HUDEP-2 (cell line): ENCODE measurements at regions not wholly inside any gene's neighbourhood (a gene's known extent, or its start where the extent isn't known, plus 50 kb on each side); places are given as distances from the start of the nearest gene placed in this dataset.
A peak's percentile ranks its signal among the peaks of the same experiment; 100 is the strongest.

Source experiments
- DNase-seq, 76 experiments: peaks; one replicate each; lab custom pipeline; 2025; ENCODE audit not compliant: unreplicated experiment in 76 of 76; lab: John Stamatoyannopoulos, UW

DNA sequence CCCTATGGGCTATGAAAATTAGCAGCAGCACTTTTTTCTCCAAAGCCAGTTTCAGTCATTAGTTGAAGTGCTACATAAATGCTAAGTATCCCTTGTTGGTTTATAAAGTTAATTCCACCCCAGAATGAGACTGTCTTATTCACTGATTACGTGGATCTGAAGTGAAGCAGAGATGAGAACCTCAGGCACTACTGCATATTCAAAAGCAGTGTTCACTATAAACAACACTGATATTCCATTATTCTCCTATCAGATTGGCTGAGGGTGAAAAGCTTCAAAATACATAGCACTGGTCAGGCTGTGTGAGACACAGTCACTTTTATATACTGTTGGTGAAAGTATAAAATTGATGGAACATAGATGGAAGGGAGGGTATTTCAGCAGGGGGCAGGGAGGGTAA is 395.7 kb upstream of the RARB start:
- no peak for DNase-seq

DNA sequence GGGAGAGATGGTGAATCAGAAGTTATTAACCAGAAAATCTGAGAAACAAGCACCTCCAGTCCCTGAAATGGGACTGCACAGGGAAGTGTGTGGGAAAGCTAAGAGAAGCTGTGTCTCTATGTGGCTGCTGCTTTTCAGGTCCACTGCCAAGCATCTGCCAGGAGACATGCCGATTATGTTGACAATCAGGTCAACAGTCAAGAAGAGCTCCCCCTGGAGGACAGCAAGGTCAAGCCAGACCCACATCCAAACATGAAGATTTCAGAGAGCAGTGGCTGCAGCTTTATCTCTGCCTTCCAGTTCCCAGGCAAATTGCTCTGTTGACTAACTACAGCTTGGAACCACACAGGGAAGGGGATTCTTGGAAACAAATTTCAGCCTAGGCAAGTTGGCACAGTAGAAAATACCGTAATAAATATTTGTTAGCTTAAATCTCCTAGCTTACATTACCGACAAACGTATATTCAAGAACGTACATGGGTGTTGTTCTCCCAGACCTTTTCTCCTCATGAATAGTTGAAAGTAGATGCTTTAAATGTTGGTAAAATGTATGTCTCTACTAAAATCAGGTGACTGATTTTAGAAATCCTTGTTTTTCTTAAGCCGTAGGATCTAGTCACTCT is 394.5 kb upstream of the RARB start:
- DNase-seq: peak in 51 of 76 experiments; percentile 1 to 72 (median 19)

DNA sequence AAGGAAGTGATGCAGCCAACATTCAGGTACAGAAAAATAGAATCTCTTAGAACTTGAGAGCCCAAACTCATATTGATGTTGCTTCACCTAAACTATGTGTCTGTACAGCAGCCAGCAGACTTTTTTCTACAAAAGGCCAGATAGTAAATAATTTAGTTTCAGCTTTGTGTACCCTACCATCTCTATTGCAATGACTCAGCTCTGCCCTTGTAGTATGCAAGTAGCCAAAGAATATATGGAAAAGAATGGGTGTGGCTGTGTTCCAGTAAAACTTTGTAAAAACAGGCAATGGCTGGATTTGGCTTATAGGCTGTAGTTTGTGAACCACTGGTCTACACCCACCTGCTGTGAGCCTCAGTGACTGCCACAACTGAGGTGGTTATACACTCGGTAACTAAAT is 392.5 kb upstream of the RARB start:
- no peak for DNase-seq

DNA sequence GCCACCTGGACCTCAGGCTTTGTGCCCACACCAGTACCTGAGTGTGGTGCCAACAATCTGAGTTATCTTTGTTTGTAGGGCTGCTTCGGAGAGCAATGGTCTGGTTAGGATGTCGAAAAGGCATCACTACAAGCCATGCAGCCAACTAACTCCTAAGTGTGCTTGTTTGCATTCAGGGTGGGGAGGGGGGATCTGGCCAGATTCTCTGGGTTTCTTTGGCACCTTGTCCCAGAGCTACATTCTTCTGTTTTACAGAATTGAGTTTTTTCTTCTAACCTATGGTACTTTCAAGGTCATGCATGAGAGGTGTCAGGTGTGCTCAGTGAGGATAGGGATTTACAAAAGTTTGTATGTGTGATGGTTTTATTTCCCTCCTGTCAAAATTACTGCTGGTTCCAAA is 391.4 kb upstream of the RARB start:
- DNase-seq: no peak

DNA sequence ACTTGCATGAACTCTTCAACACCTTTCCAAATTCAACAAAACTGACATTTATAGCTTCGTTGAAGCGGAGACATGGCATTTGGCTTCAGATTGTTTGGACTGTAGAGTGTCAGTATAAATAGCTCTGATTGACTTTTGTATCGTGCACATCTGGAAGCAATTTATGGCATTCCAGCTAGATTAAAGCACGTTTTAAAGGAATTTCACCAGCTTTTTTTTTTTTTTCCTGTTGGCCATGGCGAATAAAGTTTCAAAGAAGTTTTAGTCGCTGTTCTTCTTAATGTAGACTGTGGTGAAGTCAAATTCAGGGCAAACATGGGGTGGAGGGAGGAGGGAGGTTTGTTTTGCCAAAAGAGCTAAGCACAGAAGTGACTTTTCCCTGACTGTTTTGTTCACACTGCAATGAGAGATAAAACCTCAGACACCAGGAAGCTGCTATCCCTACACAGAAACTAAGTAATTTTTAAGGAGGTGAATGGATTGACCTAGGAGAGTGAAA is 391.0 kb upstream of the RARB start:
- DNase-seq: no peak

DNA sequence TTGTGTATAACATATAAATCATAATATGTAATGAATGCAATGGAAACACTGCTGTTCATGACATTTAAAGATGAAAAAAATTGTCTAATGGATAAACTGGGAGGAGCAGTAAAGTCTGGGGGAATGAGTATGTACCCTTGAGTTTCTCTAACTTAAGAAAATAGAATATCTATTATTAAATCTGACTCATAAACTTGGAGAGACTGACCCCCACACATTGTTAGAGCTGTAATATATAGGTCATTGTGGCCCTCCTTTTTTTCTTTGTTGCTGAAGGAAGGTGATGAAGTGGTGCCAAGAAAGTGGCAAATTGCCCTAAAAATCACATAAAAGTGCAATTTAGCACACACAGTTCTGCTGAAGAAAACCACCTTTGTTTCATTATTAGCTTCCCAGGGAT is 389.8 kb upstream of the RARB start:
- DNase-seq: no peak

DNA sequence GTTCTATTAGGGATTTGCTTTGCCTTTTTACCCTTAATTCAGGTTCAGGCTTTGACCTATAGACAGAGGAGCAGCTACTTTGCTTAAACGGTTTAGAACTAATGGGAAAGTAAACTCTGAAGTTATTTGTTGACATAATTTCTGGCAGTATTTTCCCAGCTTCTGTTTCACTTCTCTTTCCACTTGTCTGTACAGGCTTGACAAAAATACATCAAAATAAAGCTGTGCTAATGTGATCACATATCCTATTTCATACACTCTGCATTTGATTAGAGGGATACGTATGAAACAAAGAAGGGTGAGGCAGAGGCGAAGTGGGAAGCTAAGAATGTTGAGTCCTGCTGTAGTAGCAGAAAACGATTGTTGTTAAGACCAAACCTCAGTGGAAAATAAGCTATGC is 389.1 kb upstream of the RARB start:
- DNase-seq: no peak

DNA sequence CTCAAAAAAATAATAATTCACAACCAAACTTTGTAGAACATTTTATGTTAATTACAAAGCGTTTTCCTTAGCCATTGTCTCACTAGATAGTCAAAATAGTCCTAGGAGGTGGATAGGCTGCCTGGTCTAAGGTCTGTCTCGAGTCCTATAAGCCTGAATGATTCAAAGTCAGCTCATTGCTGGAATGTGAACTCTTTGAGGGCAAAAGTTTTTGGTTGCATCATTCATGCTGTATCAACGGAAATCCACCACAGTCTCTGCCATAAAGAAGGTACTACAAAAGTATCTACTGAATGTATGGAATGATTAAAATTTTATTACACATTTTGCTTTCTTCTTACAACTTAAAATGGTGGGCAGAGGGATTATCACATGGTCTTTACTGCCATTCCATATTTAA is 387.3 kb upstream of the RARB start:
- no peak for DNase-seq

DNA sequence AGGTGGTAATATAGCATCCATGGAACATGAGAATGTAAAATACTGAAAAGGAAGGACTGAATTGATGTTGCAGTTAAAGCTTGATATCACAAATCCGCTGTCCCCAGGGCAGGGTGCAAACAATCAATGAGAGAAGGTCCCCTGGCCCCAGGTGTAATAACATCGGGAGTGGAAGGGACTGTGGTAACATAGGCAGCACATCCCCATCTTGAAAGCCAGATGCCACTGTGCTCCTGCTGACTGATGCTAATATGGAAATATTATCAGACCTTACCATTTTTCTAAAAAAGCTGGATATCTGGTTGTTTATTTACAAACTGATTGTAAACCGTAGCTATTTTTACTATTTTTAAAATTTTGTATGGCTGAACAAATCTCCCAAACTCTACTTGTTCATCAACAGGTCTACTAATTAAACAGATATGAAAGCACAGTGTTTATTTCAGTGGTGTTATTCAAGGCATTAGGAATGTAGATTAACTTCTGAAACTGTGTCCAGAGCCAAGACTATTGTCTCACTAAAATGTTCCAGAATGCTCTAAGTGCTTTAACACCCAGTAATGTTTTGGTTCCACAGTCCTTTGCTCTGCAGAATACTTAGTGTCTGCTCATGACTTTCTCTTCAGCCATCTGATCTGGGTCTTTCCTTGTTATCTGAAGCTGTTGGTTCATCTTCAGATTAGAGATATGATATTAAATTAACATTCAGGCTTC is 386.0 kb upstream of the RARB start:
- no peak for DNase-seq

DNA sequence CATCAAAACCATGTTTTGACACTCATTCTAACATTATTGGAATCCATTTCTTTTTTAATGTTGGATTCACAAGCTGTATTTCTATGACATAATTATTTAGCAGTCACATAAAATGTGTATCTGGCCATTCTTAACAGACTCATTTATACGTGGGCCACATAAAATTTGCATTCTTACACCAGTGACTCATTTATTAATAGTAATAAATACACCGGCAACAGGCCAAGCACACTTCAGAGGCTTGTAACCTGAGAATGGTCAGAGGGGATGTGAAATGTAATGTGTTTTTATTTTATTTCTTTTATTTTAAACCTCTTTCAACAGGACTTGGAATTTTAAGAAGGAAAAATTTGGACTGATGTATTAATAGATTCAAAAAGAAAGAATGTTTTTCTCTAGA is 384.9 kb upstream of the RARB start:
- no peak for DNase-seq

DNA sequence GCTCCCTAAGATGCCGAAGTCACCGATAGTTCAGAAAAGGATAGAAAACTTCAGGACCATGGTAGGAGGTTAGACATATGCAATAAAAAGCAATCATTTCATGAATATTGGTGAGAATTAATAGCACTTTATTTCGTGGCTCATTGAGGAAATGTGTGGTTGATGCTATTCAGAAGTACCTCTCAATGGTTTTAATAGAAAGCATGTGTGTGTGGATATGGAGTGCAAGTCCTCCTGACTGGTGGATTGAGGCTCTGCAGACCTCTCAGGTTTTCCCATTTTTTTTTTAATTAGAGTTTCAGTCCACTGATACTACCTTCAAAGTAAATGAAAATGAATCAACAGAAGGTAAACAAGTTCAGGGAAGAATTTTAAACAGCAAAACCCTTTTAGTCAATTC is 384.3 kb upstream of the RARB start:
- no peak for DNase-seq

DNA sequence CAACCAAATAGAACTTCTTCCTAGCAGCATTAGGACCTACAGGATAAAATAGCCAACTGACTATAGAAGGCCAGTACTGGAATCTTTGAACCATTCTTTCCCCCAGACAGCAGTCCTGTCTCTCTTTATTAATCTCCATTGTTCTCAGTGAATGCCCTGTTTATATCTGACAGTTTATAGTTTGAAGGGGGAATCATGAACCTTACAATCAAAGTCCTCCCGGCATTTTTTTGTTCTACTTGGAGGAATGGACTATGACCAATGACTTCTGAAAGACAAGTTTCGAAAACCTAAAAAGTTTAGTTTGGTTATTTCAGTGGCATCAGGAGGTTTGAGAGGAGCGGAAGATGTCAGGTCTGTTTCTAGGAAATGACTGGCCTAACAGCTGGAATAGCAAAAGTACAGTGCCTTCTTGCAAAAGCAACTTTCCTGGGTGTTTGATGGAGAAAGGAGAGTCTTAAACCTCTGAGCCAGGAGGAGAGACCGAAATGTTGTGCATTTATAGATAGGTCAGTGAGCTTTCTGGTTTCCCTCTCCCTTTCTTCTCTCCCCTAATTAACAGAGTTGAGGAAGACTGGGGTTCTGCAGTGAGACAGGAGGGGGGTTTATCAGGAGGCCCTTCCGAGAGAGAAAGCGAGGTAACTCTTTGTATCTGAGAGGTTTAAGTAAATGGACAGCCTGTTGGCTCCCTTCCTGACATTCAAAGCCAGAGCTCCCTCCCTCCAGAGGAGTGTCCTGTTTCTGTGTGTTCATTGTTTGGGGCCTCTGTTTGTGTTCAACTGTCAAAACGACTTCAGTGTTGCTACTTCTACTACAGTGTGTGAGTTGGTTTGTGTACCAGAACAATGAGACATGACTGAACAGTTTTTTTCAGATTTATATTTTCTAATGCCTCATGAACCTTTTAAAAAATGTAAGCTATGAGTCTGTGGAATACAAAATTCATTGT is 383.0 kb upstream of the RARB start:
- no peak for DNase-seq

DNA sequence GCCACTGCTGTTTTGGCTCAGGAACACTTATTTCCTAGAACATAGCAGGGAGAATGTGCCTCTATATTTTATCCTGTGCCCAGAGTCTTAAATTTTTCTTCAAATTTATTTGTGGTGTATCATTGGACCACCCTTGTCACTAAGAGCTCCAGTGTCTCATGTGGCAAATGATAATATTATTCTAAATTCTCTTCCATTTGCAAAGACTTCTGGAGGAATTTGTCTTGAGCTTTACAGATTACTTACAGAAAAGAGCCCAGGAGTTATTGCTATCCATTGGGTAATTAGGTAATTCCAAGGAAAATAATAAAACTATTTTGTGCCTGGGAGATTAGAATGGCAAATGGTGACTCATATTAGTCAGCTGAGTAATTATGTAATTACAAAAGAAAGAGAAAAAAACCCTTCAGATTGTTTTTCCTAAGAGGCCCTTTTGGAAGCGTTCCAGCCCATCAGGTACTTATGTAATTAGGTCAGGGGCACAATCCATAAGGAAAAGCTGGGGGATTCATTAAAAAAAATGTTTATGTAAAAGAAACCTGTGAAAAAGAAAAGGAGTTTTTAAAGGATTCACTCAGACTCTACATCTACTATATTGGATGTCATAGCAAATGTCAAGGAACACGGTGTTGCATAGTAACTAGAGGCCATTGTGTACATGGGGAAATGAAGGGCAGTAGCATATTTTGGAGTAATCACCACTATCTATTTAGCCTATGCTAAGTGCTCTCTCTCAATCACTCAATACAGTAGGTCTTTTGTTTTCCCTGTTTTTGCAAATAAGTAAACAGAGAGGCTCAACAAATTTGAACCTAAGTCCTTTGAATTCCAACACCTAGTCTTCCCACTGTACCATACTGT is 380.9 kb upstream of the RARB start:
- DNase-seq: no peak

DNA sequence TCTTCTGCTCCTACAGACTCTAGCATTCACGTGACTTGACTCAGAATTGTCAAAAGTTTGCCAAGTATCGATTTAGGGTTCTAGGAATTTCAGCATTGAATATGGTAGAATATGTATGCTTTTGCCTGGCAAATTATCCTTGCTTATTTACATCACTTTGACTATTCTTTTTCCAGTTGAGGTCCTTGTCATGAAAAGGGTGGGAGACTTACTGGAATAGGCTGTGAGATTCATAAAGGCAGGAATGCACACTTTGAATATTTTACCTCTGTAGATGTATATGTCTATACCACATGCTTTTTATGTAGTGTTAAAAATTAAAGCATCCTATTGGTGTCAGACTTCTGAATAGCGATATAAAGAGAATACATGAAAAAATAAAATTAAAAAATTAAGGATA is 378.8 kb upstream of the RARB start:
- DNase-seq: no peak

DNA sequence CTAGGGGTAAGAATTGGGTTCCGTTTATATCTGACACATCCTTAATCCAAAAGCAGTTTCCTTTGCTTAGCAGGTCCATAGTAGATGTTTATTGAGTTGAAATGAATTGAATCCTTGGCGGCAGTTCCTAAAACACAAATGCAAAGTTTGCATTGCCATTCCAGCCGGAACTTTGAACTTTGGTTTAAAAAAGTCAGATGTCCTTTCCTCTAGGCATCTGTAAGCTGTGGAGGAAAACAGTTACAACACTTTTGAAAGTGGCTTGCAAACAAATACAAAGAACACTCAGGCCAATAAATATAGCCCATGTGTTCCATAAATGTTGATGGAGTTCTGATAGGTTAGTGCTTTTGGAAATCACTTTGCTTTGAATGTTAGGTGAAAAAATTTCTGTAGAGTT is 374.7 kb upstream of the RARB start:
- no peak for DNase-seq

DNA sequence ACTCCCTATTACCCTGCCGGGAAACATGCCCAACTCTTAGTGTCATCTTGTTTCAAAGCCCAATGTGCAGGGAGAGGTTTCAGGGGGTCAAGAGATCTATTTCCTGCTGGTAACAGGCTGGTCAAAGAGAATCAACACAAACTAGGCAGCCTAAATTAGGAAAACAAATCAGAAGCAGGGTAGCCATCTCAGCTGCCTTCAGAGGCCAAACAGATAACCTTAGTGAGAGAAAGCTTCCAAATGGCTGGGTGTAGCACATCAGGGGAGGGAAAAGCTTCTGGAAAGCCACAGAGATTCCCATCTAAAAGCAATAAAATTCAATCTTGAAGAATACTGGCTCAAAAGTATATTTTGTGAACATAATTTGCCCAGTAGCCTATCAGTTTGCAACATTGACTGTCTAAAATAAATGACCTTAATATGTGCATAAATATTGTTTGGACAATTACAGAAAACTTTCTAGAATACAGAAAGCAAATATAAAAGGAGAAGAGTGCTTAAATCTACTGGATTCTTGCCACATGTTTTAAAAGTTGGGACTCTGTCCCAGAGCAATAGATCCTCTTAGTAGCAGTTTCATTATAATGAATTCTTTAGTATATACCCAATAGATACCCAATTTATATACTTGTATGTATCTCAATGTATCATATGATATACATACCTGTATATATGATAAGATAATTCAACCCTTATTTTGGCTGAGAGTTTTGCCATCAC is 371.9 kb upstream of the RARB start:
- no peak for DNase-seq

DNA sequence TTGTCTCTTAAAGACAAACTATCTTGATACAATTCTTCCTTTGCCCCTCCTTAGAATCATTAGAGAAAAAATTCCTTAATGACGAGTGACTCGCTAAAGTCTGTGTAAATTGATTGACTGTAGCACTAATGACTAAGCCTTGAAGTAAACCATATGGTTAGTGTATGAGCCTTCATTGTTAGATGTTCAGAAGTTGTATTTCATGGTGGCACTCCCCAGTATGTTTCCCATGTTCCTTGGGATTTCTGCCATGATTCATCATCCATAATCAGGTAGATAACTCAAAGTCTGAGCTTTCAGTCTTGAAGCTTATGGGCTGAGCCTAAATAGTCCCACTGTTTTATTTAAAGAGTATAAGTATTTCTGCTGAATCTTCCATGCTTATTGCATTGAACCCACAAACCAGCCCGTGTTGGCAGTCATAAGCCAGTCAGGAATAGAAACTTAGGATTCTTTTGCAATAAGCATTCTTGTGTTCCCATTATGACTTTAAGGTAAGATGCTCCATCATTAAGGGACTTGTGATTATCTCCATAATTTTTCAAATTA is 371.2 kb upstream of the RARB start:
- no peak for DNase-seq

DNA sequence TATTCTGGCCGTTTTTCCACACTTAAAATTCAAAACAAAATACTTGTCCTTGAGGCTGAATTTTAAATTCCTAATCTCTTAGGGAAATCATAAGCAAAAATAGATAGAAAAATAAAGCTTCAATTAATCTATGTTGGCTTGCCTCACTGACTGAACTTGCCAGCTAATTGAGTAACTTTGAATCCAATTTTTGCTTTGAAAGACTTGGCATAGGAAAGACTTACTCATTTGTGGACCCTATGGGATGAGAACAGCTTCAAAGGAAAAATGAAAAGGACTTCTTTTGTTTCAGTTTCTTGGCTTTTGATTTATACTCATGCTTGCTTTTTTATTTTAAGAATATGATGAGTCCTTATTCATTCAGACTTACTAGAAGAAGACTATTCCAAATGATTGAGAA is 370.7 kb upstream of the RARB start:
- DNase-seq: no peak

DNA sequence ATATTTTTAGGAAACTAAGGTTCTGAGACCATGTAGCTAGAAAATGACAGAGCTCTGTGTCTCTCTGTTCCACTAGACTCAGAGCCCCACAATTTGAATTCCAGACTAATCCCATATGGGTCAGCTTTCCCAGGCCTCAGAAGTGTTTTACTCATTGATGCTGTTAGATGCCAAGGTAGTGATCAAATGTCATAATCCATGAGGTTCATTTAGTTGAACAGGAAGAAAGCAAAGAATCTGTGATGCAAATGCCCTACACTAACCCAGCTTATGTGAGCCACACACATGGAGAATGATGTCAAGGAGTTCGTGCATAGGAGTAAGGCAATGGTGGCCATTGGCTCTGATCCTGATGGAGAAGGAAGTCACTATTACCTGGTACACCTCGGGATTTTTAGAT is 363.4 kb upstream of the RARB start:
- no peak for DNase-seq

DNA sequence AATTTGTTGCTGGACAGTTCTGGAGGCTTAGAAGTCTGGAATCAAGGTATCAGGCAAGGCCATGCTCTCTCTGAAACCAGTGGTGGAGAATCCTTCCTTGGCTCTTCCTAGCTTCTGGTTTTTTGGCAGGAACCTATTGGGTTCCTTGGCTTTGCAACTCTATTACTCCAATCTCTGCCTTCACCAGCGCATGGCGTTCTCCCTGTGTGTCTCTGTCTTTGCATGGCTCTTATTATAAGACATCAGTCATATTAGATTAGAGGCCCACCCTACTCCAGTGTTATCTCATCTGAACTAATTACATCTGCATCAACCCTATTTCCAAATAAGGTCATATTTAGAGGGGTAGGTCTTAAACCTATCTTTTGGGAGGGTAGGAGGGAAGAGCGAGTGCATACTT is 358.1 kb upstream of the RARB start:
- no peak for DNase-seq
